22Rv1 (cell line): ENCODE measurements at regions not wholly inside any gene's neighbourhood (a gene's known extent, or its start where the extent isn't known, plus 50 kb on each side); places are given as distances from the start of the nearest gene placed in this dataset.
"Not testable (repeated sequence)": the region's sequence is repeated elsewhere in the genome, so short reads cannot be mapped to it uniquely, and the experiment has no call there.

ENCODE experiments used
- H3K27ac ChIP-seq: fragments of 450-650 bp; 2 replicates; pipeline ENCODE4 v1.5.1; 2017
- CTCF ChIP-seq: fragments of 450-650 bp; IDR thresholded peaks from 2 replicates; pipeline ENCODE4 v1.5.1; 2017; ENCODE audit warnings: mild to moderate bottlenecking
- ZFX ChIP-seq: fragments of 450-650 bp; IDR thresholded peaks from 2 replicates; pipeline ENCODE4 v1.6.1; 2017; ENCODE audit warnings: antibody characterized with exemption, borderline replicate concordance

- no peak overlapping the region for H3K27ac ChIP-seq
- no peak for TF ChIP-seq CTCF
- TF ChIP-seq ZFX: no peak
These were observed 834.1 kb upstream of the GBE1 start for GRCh38 chr3:82595530-82595929.

GRCh38 chr3:82587174-82587573 is 825.7 kb upstream of the GBE1 start:
- H3K27ac ChIP-seq: peak overlapping the region; percentile 94
- TF ChIP-seq ZFX (no peak), CTCF (no peak)

GRCh38 chr3:82586414-82586813 is 825.0 kb upstream of the GBE1 start:
- TF ChIP-seq CTCF (no peak), ZFX (no peak)
- H3K27ac ChIP-seq: peak overlapping the region; percentile 94

- peak overlapping the region; percentile 94 for H3K27ac ChIP-seq
These were observed 824.6 kb upstream of the GBE1 start for GRCh38 chr3:82586002-82586401.

GRCh38 chr3:82585591-82585990 is 824.1 kb upstream of the GBE1 start:
- peak overlapping the region; percentile 94 for H3K27ac ChIP-seq

- peak overlapping the region; percentile 94 for H3K27ac ChIP-seq
These were observed 823.4 kb upstream of the GBE1 start for GRCh38 chr3:82584861-82585260.

- not testable (repeated sequence) for H3K27ac ChIP-seq
These were observed 823.0 kb upstream of the GBE1 start for GRCh38 chr3:82584415-82584814.

- TF ChIP-seq CTCF: no peak
- no peak for TF ChIP-seq ZFX
- no peak overlapping the region for H3K27ac ChIP-seq
These were observed 819.9 kb upstream of the GBE1 start for GRCh38 chr3:82581350-82581749.

- no peak for TF ChIP-seq ZFX
- no peak for TF ChIP-seq CTCF
- H3K27ac ChIP-seq: no peak overlapping the region
These were observed 811.3 kb upstream of the GBE1 start for GRCh38 chr3:82572721-82573120.

- H3K27ac ChIP-seq: no peak overlapping the region
- TF ChIP-seq CTCF (no peak), ZFX (no peak)
These were observed 807.4 kb upstream of the GBE1 start for GRCh38 chr3:82568776-82569338.
